GM12878 (cell line): ENCODE measurements at regions not wholly inside any gene's neighbourhood (a gene's known extent, or its start where the extent isn't known, plus 50 kb on each side); places are given as distances from the start of the nearest gene placed in this dataset.

Source experiments
- ATAC-seq: fragments of 200-7000 bp; cut with Tn5 transposase; 3 replicates; pipeline ENCODE4 v1.9.1; 2020; ENCODE audit warnings: mild to moderate bottlenecking, moderate library complexity
- BruUV-seq: library from RNA; stranded (reverse); fragments of 400-500 nt; replicated peaks from 2 replicates; lab custom pipeline; 2021; lab: Mats Ljungman, UMichigan
- CTCF ChIA-PET: fragments of 300-600 bp; sonication (Branson Sonifier 250); formaldehyde crosslinking; extraction: SDS; loops from one replicate; lab custom pipeline; 2021; ENCODE audit warnings: inconsistent platforms; lab: Yijun Ruan, JAX
- POLR2A ChIA-PET: fragments of 350-600 bp; formaldehyde crosslinking; extraction: SDS; loops from one replicate; lab custom pipeline; 2021; ENCODE audit warnings: inconsistent platforms; lab: Charles Lee
- RAD21 ChIA-PET: fragments of 300-600 bp; sonication (Branson Sonifier 250); formaldehyde crosslinking; loops from one replicate; lab custom pipeline; 2023; ENCODE audit warnings: antibody characterized with exemption; ENCODE audit not compliant: unreplicated experiment; lab: Charles Lee
- SMC1A ChIA-PET: fragments of 300-600 bp; sonication (Branson Sonifier 250); formaldehyde crosslinking; loops from one replicate; lab custom pipeline; 2023; ENCODE audit not compliant: unreplicated experiment, uncharacterized antibody; lab: Charles Lee
- DNase-seq: peaks from one replicate; pipeline ENCODE4 v3.0.0-alpha.2; 2011; ENCODE audit warnings: low read depth, low spot score
- FAIRE-seq: peaks from 3 replicates; lab custom pipeline; 2011; peaks lifted over from hg19 to GRCh38; lab: Jason Lieb, UNC
- H2AFZ ChIP-seq: 2 replicates; pipeline ENCODE4 v1.6.0; 2011; ENCODE audit warnings: low read depth, low read length, control low read depth; ENCODE audit not compliant: control insufficient read depth
- H3K27ac ChIP-seq: 2 replicates; pipeline ENCODE4 v1.5.1; 2011; ENCODE audit warnings: control low read depth; ENCODE audit not compliant: control insufficient read depth, insufficient read depth
- H3K27me3 ChIP-seq, 2 experiments: replicated peaks in 1 of 2; 2 replicates each; pipeline versions ENCODE4 v1.6.0 to v1.6.1; 2011; ENCODE audit warnings: low read length in 1 of 2; ENCODE audit not compliant: control insufficient read depth in 2 of 2, insufficient read depth in 2 of 2
- H3K36me3 ChIP-seq, 2 experiments: 2 replicates each; pipeline ENCODE4 v1.5.1; 2011; ENCODE audit warnings: low read length in 1 of 2; ENCODE audit not compliant: control insufficient read depth in 2 of 2, insufficient read depth in 2 of 2
- H3K4me1 ChIP-seq: 2 replicates; pipeline ENCODE4 v1.6.1; 2011; ENCODE audit warnings: mild to moderate bottlenecking, low read length, moderate library complexity, mixed read lengths; ENCODE audit not compliant: control insufficient read depth, insufficient read depth
- H3K4me2 ChIP-seq: 2 replicates; pipeline ENCODE4 v1.6.0; 2011; ENCODE audit warnings: control low read depth; ENCODE audit not compliant: control insufficient read depth, insufficient read depth
- H3K4me3 ChIP-seq: fragments of 200-600 bp; sonication (generic); 2 replicates; pipeline ENCODE4 v1.5.1; 2016
- H3K79me2 ChIP-seq: 2 replicates; pipeline ENCODE4 v1.6.0; 2011; ENCODE audit warnings: low read length; ENCODE audit not compliant: control insufficient read depth, insufficient read depth
- H3K9ac ChIP-seq: 2 replicates; pipeline ENCODE4 v1.8.0; 2011; ENCODE audit warnings: low read length, control low read depth, mixed read lengths; ENCODE audit not compliant: control insufficient read depth, insufficient read depth
- H3K9me3 ChIP-seq: replicated peaks from 3 replicates; pipeline ENCODE4 v1.5.1; 2011; ENCODE audit warnings: mild to moderate bottlenecking, low read length; ENCODE audit not compliant: control insufficient read depth, insufficient read depth
- H4K20me1 ChIP-seq: 2 replicates; pipeline ENCODE4 v1.6.0; 2011; ENCODE audit not compliant: control insufficient read depth, insufficient read depth
- CBFB ChIP-seq: IDR thresholded peaks from 2 replicates; pipeline ENCODE4 v1.6.1; 2016; ENCODE audit warnings: antibody characterized with exemption, low read depth
- CHD1 ChIP-seq: IDR thresholded peaks from 2 replicates; pipeline ENCODE4 v1.6.1; 2012; ENCODE audit warnings: low read depth, low read length, improper control_type of control experiment
- EED ChIP-seq: sonication (generic); IDR thresholded peaks from 2 replicates; pipeline ENCODE4 v1.6.1; 2016; ENCODE audit warnings: antibody characterized with exemption, low read depth
- ETV6 ChIP-seq, 2 experiments: fragments of 450-650 bp in 1 of 2; IDR thresholded peaks in 1 of 2; conservative IDR thresholded peaks in 1 of 2; 2 replicates each; pipeline ENCODE4 v1.6.1; 2014; ENCODE audit warnings: antibody characterized with exemption in 1 of 2, borderline replicate concordance in 1 of 2, low read depth in 1 of 2, mild to moderate bottlenecking in 1 of 2, moderate library complexity in 1 of 2
- FOXK2 ChIP-seq: fragments of 450-650 bp; IDR thresholded peaks from 2 replicates; pipeline ENCODE4 v1.6.1; 2017; ENCODE audit warnings: mild to moderate bottlenecking, moderate library complexity
- MTA2 ChIP-seq: fragments of 450-650 bp; IDR thresholded peaks from 2 replicates; pipeline ENCODE4 v1.6.1; 2016; ENCODE audit warnings: low read depth, mild to moderate bottlenecking, moderate library complexity
- NFXL1 ChIP-seq: fragments of 450-650 bp; IDR thresholded peaks from 2 replicates; pipeline ENCODE4 v1.6.1; 2017; ENCODE audit warnings: antibody characterized with exemption, mild to moderate bottlenecking, borderline replicate concordance
- POLR2AphosphoS5 ChIP-seq: IDR thresholded peaks from 2 replicates; pipeline ENCODE4 v1.6.1; 2011; ENCODE audit warnings: mild to moderate bottlenecking, low read length, inconsistent platforms
- SIX5 ChIP-seq: IDR thresholded peaks from 2 replicates; pipeline ENCODE4 v1.6.1; 2011; ENCODE audit warnings: mild to moderate bottlenecking, low read depth, low read length, moderate library complexity; ENCODE audit not compliant: severe bottlenecking
- ZSCAN29 ChIP-seq: fragments of 450-650 bp; IDR thresholded peaks from 2 replicates; pipeline ENCODE4 v1.6.1; 2017; ENCODE audit warnings: mild to moderate bottlenecking, moderate library complexity
- WGBS: methylation state at CpG from one replicate; pipeline ENCODE4 v1.1.6; 2016; ENCODE audit warnings: low lambda C conversion rate; ENCODE audit not compliant: insufficient replicate concordance, insufficient coverage; ENCODE audit errors: missing lambda C conversion rate; 5-methylcytosine and 5-hydroxymethylcytosine counted together
- in situ Hi-C: fragments of 300-500 bp; cut with MboI; formaldehyde crosslinking; loops from 9 replicates; pipeline ENCODE4 v1.14.3; 2018; ENCODE audit warnings: mixed read lengths
- intact Hi-C: fragments of 100-400 bp; cut with micrococcal nuclease; formaldehyde crosslinking; loops from one replicate; pipeline ENCODE4 v1.14.2; 2022; ENCODE audit not compliant: unreplicated experiment
- TF ChIP-seq, protein P1 (sequence below): IDR thresholded peaks from 2 replicates; pipeline ENCODE4 v1.6.1; 2011; ENCODE audit warnings: borderline replicate concordance, low read depth, mild to moderate bottlenecking, moderate library complexity, mixed read lengths, low read length; ENCODE audit not compliant: insufficient read depth; ENCODE audit errors: extremely low read length
- TF ChIP-seq, protein P2 (sequence below): fragments of 450-650 bp; IDR thresholded peaks from 2 replicates; pipeline ENCODE4 v1.6.1; 2018; ENCODE audit warnings: borderline replicate concordance, mild to moderate bottlenecking; ENCODE audit not compliant: partially characterized antibody

DNA sequence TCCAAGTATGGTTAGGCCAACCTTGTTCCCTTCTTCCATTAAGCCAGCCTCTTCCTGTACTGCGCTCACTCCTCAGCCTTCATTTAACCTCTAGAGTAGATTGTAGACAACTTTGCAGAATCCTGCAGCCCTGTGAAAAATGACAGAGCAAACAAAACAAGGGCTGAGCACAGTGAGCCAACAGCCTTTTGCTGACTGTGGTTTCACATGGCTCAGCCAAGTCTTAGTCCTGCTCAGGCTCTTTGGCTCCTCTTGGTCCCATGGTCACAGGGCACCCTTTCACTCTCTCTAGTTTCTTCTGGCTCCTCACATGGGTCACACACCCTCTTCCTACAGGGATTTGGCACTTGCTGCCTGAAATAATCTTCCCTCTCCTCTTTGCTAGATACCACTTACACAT is 900.3 kb downstream of the CCSER2 start:
- Histone ChIP-seq H3K9ac (no peak overlapping the region), H2AFZ (no peak overlapping the region), H3K27me3 (no peaks in the 10 kb centered on the region), H3K36me3 (no peaks in the 10 kb centered on the region), H3K4me1 (no peaks in the 10 kb centered on the region), H3K79me2 (no peaks in the 10 kb centered on the region), H3K27ac (no peak overlapping the region), H3K4me3 (no peak overlapping the region), H3K4me2 (no peak overlapping the region), H3K9me3 (no peaks in the 10 kb centered on the region), H4K20me1 (no peaks in the 10 kb centered on the region)
- FAIRE-seq: no peak
- TF ChIP-seq NFXL1 (no peak), ZSCAN29 (no peak), MTA2 (no peak)
- ChIA-PET POLR2A (interaction anchor here (0.6 kb wide), 1 partner anchor 1094 kb away, joined by 3 read pairs; no protein-coding TSS in a partner anchor), CTCF (no interaction called here), RAD21 (no interaction called here), SMC1A (no interaction called here)
- ATAC-seq: no peak
- DNase-seq: no peak
- in situ Hi-C loops: no loop called here
- WGBS: 42% methylated on average over 1 of the region's 1 CpG
- no TSS peak for BruUV-seq
- intact Hi-C loops: no loop called here

DNA sequence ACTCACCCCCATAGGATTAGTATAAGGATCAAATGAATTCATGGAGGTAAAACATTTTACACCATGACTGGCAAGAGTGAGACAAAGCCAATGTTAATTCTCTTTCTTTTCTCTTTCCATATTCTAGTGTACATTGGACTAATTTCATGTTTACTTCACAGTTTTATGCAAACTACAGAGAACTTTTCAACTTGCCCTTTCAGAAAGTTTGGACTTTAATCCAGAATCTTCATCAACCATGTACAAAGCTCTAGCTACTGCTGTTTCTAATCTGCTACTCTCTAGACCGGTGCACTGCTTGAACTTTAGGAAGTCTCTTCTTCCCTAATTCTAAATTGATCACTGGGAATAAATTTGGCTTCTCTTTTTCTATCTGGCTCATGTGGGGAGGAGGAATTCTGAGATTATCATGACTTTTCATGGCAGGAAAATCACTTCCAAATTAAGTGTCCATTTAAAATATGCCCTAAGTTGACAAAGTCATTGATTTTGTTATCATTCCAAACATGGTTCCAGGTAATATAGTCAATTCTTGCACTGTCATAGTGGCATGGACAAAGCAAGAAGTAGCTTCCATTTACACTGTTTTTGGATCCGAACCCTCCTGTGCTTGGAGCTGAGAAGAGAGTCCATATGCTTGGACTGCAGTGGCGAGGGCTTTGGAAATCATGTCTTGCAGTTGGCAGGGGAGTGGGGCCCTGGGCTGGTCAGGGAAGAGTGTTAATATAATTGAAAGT is 903.3 kb downstream of the CCSER2 start:
- CTCF ChIA-PET: no interaction called here
- POLR2A ChIA-PET: no interaction called here
- Histone ChIP-seq H3K4me3 (no peak overlapping the region), H3K79me2 (no peaks in the 10 kb centered on the region), H3K4me1 (no peaks in the 10 kb centered on the region), H3K27me3 (no peaks in the 10 kb centered on the region), H3K4me2 (no peak overlapping the region), H4K20me1 (no peaks in the 10 kb centered on the region), H3K9me3 (no peaks in the 10 kb centered on the region), H2AFZ (no peak overlapping the region), H3K27ac (no peak overlapping the region), H3K36me3 (no peaks in the 10 kb centered on the region), H3K9ac (no peak overlapping the region)
- ATAC-seq: no peak
- FAIRE-seq: no peak
- RAD21 ChIA-PET: no interaction called here
- no TSS peak for BruUV-seq
- no peak for DNase-seq
- intact Hi-C loops: no loop called here
- in situ Hi-C loops: no loop called here
- 9% methylated on average over 3 of the region's 3 CpGs for WGBS
- SMC1A ChIA-PET: no interaction called here
- TF ChIP-seq, protein P1, sequence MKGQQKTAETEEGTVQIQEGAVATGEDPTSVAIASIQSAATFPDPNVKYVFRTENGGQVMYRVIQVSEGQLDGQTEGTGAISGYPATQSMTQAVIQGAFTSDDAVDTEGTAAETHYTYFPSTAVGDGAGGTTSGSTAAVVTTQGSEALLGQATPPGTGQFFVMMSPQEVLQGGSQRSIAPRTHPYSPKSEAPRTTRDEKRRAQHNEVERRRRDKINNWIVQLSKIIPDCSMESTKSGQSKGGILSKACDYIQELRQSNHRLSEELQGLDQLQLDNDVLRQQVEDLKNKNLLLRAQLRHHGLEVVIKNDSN: no peak
- TF ChIP-seq ZSCAN29 (no peak), FOXK2 (no peak), CHD1 (no peak), EED (no peak), CBFB (no peak), ETV6 (conservative IDR thresholded peaks at IDR 0.05 in 1 of 2, IDR thresholded peaks at IDR 0.05 in 1 of 2; ENCODE audit: borderline replicate concordance in 1 of 2, low read depth in 1 of 2) (no peak), POLR2AphosphoS5 (no peak), SIX5 (no peak)
- TF ChIP-seq, protein P2, sequence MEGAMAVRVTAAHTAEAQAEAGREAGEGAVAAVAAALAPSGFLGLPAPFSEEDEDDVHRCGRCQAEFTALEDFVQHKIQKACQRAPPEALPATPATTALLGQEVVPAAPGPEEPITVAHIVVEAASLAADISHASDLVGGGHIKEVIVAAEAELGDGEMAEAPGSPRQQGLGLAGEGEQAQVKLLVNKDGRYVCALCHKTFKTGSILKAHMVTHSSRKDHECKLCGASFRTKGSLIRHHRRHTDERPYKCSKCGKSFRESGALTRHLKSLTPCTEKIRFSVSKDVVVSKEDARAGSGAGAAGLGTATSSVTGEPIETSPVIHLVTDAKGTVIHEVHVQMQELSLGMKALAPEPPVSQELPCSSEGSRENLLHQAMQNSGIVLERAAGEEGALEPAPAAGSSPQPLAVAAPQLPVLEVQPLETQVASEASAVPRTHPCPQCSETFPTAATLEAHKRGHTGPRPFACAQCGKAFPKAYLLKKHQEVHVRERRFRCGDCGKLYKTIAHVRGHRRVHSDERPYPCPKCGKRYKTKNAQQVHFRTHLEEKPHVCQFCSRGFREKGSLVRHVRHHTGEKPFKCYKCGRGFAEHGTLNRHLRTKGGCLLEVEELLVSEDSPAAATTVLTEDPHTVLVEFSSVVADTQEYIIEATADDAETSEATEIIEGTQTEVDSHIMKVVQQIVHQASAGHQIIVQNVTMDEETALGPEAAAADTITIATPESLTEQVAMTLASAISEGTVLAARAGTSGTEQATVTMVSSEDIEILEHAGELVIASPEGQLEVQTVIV: no peak
